H1 (cell line): ENCODE measurements at regions not wholly inside any gene's neighbourhood (a gene's known extent, or its start where the extent isn't known, plus 50 kb on each side); places are given as distances from the start of the nearest gene placed in this dataset.

ENCODE experiments used
- CTCF ChIA-PET: fragments of 300-600 bp; sonication (Branson Sonifier 250); formaldehyde crosslinking; loops from one replicate; lab custom pipeline; 2021; ENCODE audit not compliant: partially characterized antibody; lab: Charles Lee
- POLR2A ChIA-PET: fragments of 300-600 bp; sonication (Branson Sonifier 250); formaldehyde crosslinking; loops from one replicate; lab custom pipeline; 2021; ENCODE audit warnings: inconsistent platforms; ENCODE audit not compliant: partially characterized antibody; lab: Charles Lee
- DNase-seq, 2 experiments: peaks; one replicate each; pipeline versions ENCODE4 v3.0.0 to v3.0.0-alpha.2; 2010 to 2022; ENCODE audit warnings: low spot score in 2 of 2, low read depth in 1 of 2, mixed read lengths in 1 of 2
- FAIRE-seq: peaks from 2 replicates; lab custom pipeline; 2011; peaks lifted over from hg19 to GRCh38; lab: Jason Lieb, UNC
- H2AFZ ChIP-seq: 2 replicates; pipeline ENCODE4 v1.8.1; 2012; ENCODE audit warnings: low read length, inconsistent platforms
- H2AK5ac ChIP-seq: 2 replicates; pipeline ENCODE4 v1.6.1; 2013; ENCODE audit warnings: low read depth, low read length
- H2BK120ac ChIP-seq: replicated peaks from 2 replicates; pipeline ENCODE3; 2013; ENCODE audit warnings: low read depth, low read length, inconsistent platforms
- H2BK12ac ChIP-seq: 2 replicates; pipeline ENCODE4 v1.6.1; 2013; ENCODE audit warnings: low read depth, low read length
- H2BK15ac ChIP-seq: 2 replicates; pipeline ENCODE4 v1.6.1; 2013; ENCODE audit warnings: low read length
- H2BK20ac ChIP-seq: 2 replicates; pipeline ENCODE4 v1.6.1; 2013; ENCODE audit warnings: low read length
- H2BK5ac ChIP-seq: 2 replicates; pipeline ENCODE4 v1.6.1; 2013; ENCODE audit warnings: low read depth, low read length
- H3K14ac ChIP-seq: 2 replicates; pipeline ENCODE4 v1.6.1; 2013; ENCODE audit warnings: inconsistent platforms; ENCODE audit not compliant: insufficient read length
- H3K18ac ChIP-seq: 2 replicates; pipeline ENCODE4 v1.6.1; 2013; ENCODE audit warnings: low read length; ENCODE audit errors: extremely low read depth
- H3K23ac ChIP-seq: 2 replicates; pipeline ENCODE4 v1.6.1; 2013; ENCODE audit warnings: inconsistent platforms; ENCODE audit not compliant: insufficient read length
- H3K23me2 ChIP-seq: 2 replicates; pipeline ENCODE4 v1.6.1; 2013; ENCODE audit warnings: low read depth, low read length
- H3K27ac ChIP-seq: 2 replicates; pipeline ENCODE4 v1.6.1; 2011; ENCODE audit warnings: low read depth, low read length, inconsistent platforms
- H3K27me3 ChIP-seq, 4 experiments: replicated peaks in 1 of 4; 1 replicate in 1 of 4; 2 replicates in 3 of 4; pipeline versions ENCODE4 v1.6.1 to v1.8.1; 2011 to 2013; ENCODE audit warnings: low read length in 3 of 4, mild to moderate bottlenecking in 3 of 4, inconsistent platforms in 2 of 4, mixed read lengths in 2 of 4, moderate library complexity in 1 of 4; ENCODE audit not compliant: control insufficient read depth in 3 of 4, insufficient read depth in 3 of 4; ENCODE audit errors: extremely low read depth in 1 of 4
- H3K36me3 ChIP-seq, 4 experiments: 2 replicates each; pipeline versions ENCODE4 v1.6.1 to v1.8.1; 2011 to 2013; ENCODE audit warnings: mild to moderate bottlenecking in 4 of 4, low read length in 3 of 4, moderate library complexity in 2 of 4, control low read depth in 1 of 4, inconsistent platforms in 1 of 4; ENCODE audit not compliant: insufficient read depth in 4 of 4, control insufficient read depth in 2 of 4
- H3K4ac ChIP-seq: replicated peaks from 2 replicates; pipeline ENCODE3; 2013; ENCODE audit warnings: low read length, low read depth, mixed read lengths, inconsistent platforms; ENCODE audit not compliant: insufficient read length
- H3K4me1 ChIP-seq, 4 experiments: replicated peaks in 1 of 4; 1 replicate in 1 of 4; 2 replicates in 3 of 4; pipeline versions ENCODE4 v1.6.1 to v1.8.1; 2011 to 2013; ENCODE audit warnings: low read length in 3 of 4, inconsistent platforms in 2 of 4, mixed read lengths in 1 of 4; ENCODE audit not compliant: insufficient read depth in 4 of 4, control insufficient read depth in 3 of 4
- H3K4me2 ChIP-seq, 2 experiments: 2 replicates each; pipeline versions ENCODE4 v1.6.1 to v1.8.1; 2011 to 2013; ENCODE audit warnings: low read depth in 2 of 2, low read length in 2 of 2, control low read depth in 1 of 2, inconsistent platforms in 1 of 2, mild to moderate bottlenecking in 1 of 2; ENCODE audit not compliant: insufficient read depth in 1 of 2
- H3K4me3 ChIP-seq, 4 experiments: fragments of 200-600, 300-600 bp in 1 of 4; sonication (generic), shearing (Covaris generic), sonication (Bioruptor Twin) in 1 of 4; 2 replicates each; pipeline versions ENCODE4 v1.5.1 to v1.8.1; 2011 to 2016; ENCODE audit warnings: low read length in 4 of 4, low read depth in 3 of 4, control low read depth in 2 of 4, inconsistent platforms in 2 of 4, mild to moderate bottlenecking in 2 of 4, mixed read lengths in 1 of 4, moderate library complexity in 1 of 4; ENCODE audit not compliant: insufficient read depth in 2 of 4; ENCODE audit errors: extremely low read depth in 1 of 4
- H3K56ac ChIP-seq: replicated peaks from 2 replicates; pipeline ENCODE3; 2013; ENCODE audit warnings: low read depth, mild to moderate bottlenecking, mixed read lengths, low read length, inconsistent platforms; ENCODE audit not compliant: insufficient read length
- H3K79me1 ChIP-seq: 2 replicates; pipeline ENCODE4 v1.6.1; 2013; ENCODE audit warnings: low read depth, low read length, control low read depth
- H3K79me2 ChIP-seq, 2 experiments: 2 replicates each; pipeline versions ENCODE4 v1.6.1 to v1.8.1; 2012 to 2013; ENCODE audit warnings: low read length in 2 of 2, mild to moderate bottlenecking in 2 of 2, inconsistent platforms in 1 of 2; ENCODE audit not compliant: insufficient read depth in 2 of 2, control insufficient read depth in 1 of 2
- H3K9ac ChIP-seq, 4 experiments: replicated peaks in 1 of 4; 1 replicate in 1 of 4; 2 replicates in 3 of 4; pipeline versions ENCODE4 v1.6.1 to v1.8.1; 2011 to 2013; ENCODE audit warnings: low read depth in 3 of 4, low read length in 3 of 4, control low read depth in 2 of 4, mild to moderate bottlenecking in 2 of 4, moderate library complexity in 2 of 4, inconsistent platforms in 1 of 4; ENCODE audit errors: extremely low read depth in 1 of 4
- H3K9me3 ChIP-seq, 2 experiments: 2 replicates each; pipeline versions ENCODE4 v1.6.1 to v1.8.1; 2012 to 2013; ENCODE audit warnings: mild to moderate bottlenecking in 2 of 2, moderate library complexity in 2 of 2, control low read depth in 1 of 2, inconsistent platforms in 1 of 2, low read depth in 1 of 2, low read length in 1 of 2, mixed read lengths in 1 of 2; ENCODE audit not compliant: insufficient read depth in 2 of 2
- H4K20me1 ChIP-seq, 2 experiments: replicated peaks in 1 of 2; 2 replicates each; pipeline versions ENCODE3 to v1.8.1; 2011 to 2013; ENCODE audit warnings: inconsistent platforms in 2 of 2, low read length in 2 of 2, mild to moderate bottlenecking in 1 of 2; ENCODE audit not compliant: insufficient read depth in 2 of 2, control insufficient read depth in 1 of 2
- H4K5ac ChIP-seq: 2 replicates; pipeline ENCODE4 v1.6.1; 2013; ENCODE audit warnings: low read length, low read depth, mixed read lengths, inconsistent platforms; ENCODE audit not compliant: insufficient read length
- H4K8ac ChIP-seq: 2 replicates; pipeline ENCODE4 v1.8.0; 2013; ENCODE audit warnings: mild to moderate bottlenecking, moderate library complexity, low read length, inconsistent platforms; ENCODE audit not compliant: insufficient read depth; ENCODE audit errors: extremely low read depth
- H4K91ac ChIP-seq: replicated peaks from 2 replicates; pipeline ENCODE3; 2013; ENCODE audit warnings: low read length, mixed read lengths, inconsistent platforms; ENCODE audit not compliant: insufficient read length
- BCL11A ChIP-seq, 2 experiments: IDR thresholded peaks; one replicate each; pipeline ENCODE4 v1.6.1; 2011; ENCODE audit warnings: low read depth in 2 of 2, low read length in 2 of 2, mild to moderate bottlenecking in 2 of 2
- BRCA1 ChIP-seq: IDR thresholded peaks from 2 replicates; pipeline ENCODE4 v1.6.1; 2012; ENCODE audit warnings: low read depth, low read length, improper control_type of control experiment
- HDAC2 ChIP-seq, 2 experiments: fragments of 300-600 bp in 1 of 2; sonication (generic) in 1 of 2; IDR thresholded peaks; 2 replicates each; pipeline ENCODE4 v1.6.1; 2011 to 2012; ENCODE audit warnings: low read depth in 2 of 2, low read length in 2 of 2, mild to moderate bottlenecking in 2 of 2, moderate library complexity in 2 of 2, borderline replicate concordance in 1 of 2, inconsistent platforms in 1 of 2
- NRF1 ChIP-seq: IDR thresholded peaks from 2 replicates; pipeline ENCODE4 v1.6.1; 2011; ENCODE audit warnings: mild to moderate bottlenecking, low read depth, low read length, improper control_type of control experiment
- PHF8 ChIP-seq: fragments of 200-600 bp; sonication (generic); conservative IDR thresholded peaks from 2 replicates; pipeline ENCODE4 v1.7.1; 2012; ENCODE audit warnings: low read depth, mild to moderate bottlenecking, inconsistent platforms, low read length, moderate library complexity
- SIX5 ChIP-seq: IDR thresholded peaks from 2 replicates; pipeline ENCODE4 v1.6.1; 2011; ENCODE audit warnings: mild to moderate bottlenecking, low read depth, low read length
- SP4 ChIP-seq: IDR thresholded peaks from 2 replicates; pipeline ENCODE4 v1.6.1; 2012; ENCODE audit warnings: low read length, inconsistent platforms
- WGBS, 2 experiments: shearing (Covaris generic) in 1 of 2; methylation state at CpG; one replicate each; pipeline versions ENCODE4 v1.1.6 to v1.1.7; 2013 to 2015; ENCODE audit warnings: low lambda C conversion rate in 2 of 2, mixed read lengths in 2 of 2, inconsistent platforms in 1 of 2, low coverage in 1 of 2, missing lambda C conversion rate in 1 of 2; ENCODE audit not compliant: insufficient replicate concordance in 2 of 2, insufficient coverage in 1 of 2, insufficient read length in 1 of 2; ENCODE audit errors: extremely low coverage in 1 of 2, missing lambda C conversion rate in 1 of 2; 5-methylcytosine and 5-hydroxymethylcytosine counted together

GRCh38 chr9:107712390-107712789 lies 222.8 kb upstream of the KLF4 start:
- H3K9me3 ChIP-seq = no peaks in the 10 kb centered on the region
- FAIRE-seq (no peak), DNase-seq (no peak)
- no peak overlapping the region for H3K4me3 ChIP-seq
- no peak overlapping the region for H2BK20ac ChIP-seq
- H3K27me3 ChIP-seq = no peaks in the 10 kb centered on the region
- no peak overlapping the region for H2AFZ ChIP-seq
- H3K4me1 ChIP-seq = no peaks in the 10 kb centered on the region
- no peaks in the 10 kb centered on the region for H3K23me2 ChIP-seq
- no peak overlapping the region for H3K23ac ChIP-seq
- no peak overlapping the region for H3K18ac ChIP-seq
- H3K79me1 ChIP-seq = no peaks in the 10 kb centered on the region
- no peak overlapping the region for H4K5ac ChIP-seq
- H3K56ac ChIP-seq = no peak overlapping the region
- no peaks in the 10 kb centered on the region for H4K20me1 ChIP-seq
- H4K8ac ChIP-seq = no peak overlapping the region
- CTCF ChIA-PET = interaction anchor here (0.7 to 1.3 kb wide), 3 partner anchors 15 to 187 kb away, joined by 3 read pairs; no protein-coding TSS in a partner anchor
- no peak overlapping the region for H4K91ac ChIP-seq
- no peak overlapping the region for H2AK5ac ChIP-seq
- TF ChIP-seq SP4 (no peak), BCL11A (IDR thresholded peaks at IDR 0.05; ENCODE audit: low read depth in 2 of 2, low read length in 2 of 2) (no peak), HDAC2 (IDR thresholded peaks at IDR 0.05; ENCODE audit: borderline replicate concordance in 1 of 2, low read depth in 2 of 2, low read length in 2 of 2) (no peak), BRCA1 (no peak), PHF8 (no peak), NRF1 (no peak), SIX5 (no peak)
- no peak overlapping the region for H3K4ac ChIP-seq
- no peak overlapping the region for H3K14ac ChIP-seq
- no peak overlapping the region for H3K9ac ChIP-seq
- WGBS, 2 experiments = 83% methylated on average over 3 of the region's 3 CpGs; no CpG with 5 or more reads in 1 of the 2 experiments
- H2BK12ac ChIP-seq = no peak overlapping the region
- H2BK15ac ChIP-seq = no peak overlapping the region
- H2BK120ac ChIP-seq = no peak overlapping the region
- H3K27ac ChIP-seq = no peak overlapping the region
- no peak overlapping the region for H3K4me2 ChIP-seq
- no peaks in the 10 kb centered on the region for H3K36me3 ChIP-seq
- POLR2A ChIA-PET = no interaction called here
- no peaks in the 10 kb centered on the region for H3K79me2 ChIP-seq
- no peak overlapping the region for H2BK5ac ChIP-seq
